HEK293 (cell line): ENCODE measurements at regions not wholly inside any gene's neighbourhood (a gene's known extent, or its start where the extent isn't known, plus 50 kb on each side); places are given as distances from the start of the nearest gene placed in this dataset.

Experiments used
- CTCF ChIP-seq: fragments of 450-650 bp; formaldehyde crosslinking; IDR thresholded peaks from 2 replicates; pipeline ENCODE4 v1.5.1; 2016; ENCODE audit warnings: missing biosample characterization, missing genetic modification characterization
- FEZF1 ChIP-seq: fragments of 450-650 bp; formaldehyde crosslinking; IDR thresholded peaks from 2 replicates; pipeline ENCODE4 v1.5.1; 2016; ENCODE audit warnings: missing biosample characterization, missing genetic modification characterization
- GLI4 ChIP-seq: fragments of 450-650 bp; formaldehyde crosslinking; IDR thresholded peaks from 2 replicates; pipeline ENCODE4 v1.5.1; 2016; ENCODE audit warnings: missing biosample characterization, missing genetic modification characterization
- TSHZ1 ChIP-seq: fragments of 450-650 bp; formaldehyde crosslinking; IDR thresholded peaks from 2 replicates; pipeline ENCODE4 v1.5.1; 2016; ENCODE audit warnings: missing biosample characterization, missing genetic modification characterization, borderline replicate concordance
- ZNF202 ChIP-seq: fragments of 450-650 bp; formaldehyde crosslinking; IDR thresholded peaks from 2 replicates; pipeline ENCODE4 v1.5.1; 2016; ENCODE audit warnings: missing biosample characterization, missing genetic modification characterization, borderline replicate concordance
- ZNF221 ChIP-seq: fragments of 450-650 bp; formaldehyde crosslinking; IDR thresholded peaks from 2 replicates; pipeline ENCODE4 v1.5.1; 2017; ENCODE audit warnings: missing biosample characterization, missing genetic modification characterization, borderline replicate concordance
- ZNF274 ChIP-seq, 2 experiments: fragments of 200-500 bp in 1 of 2; fragments of 450-650 bp in 1 of 2; sonication (Bioruptor generic) in 1 of 2; formaldehyde crosslinking in 1 of 2; IDR thresholded peaks; 2 replicates each; pipeline versions ENCODE4 v1.5.1 to v1.6.1; 2014 to 2016; ENCODE audit warnings: borderline replicate concordance in 1 of 2, inconsistent platforms in 1 of 2, low read length in 1 of 2, missing biosample characterization in 1 of 2, missing genetic modification characterization in 1 of 2
- ZNF354C ChIP-seq: fragments of 450-650 bp; formaldehyde crosslinking; IDR thresholded peaks from 2 replicates; pipeline ENCODE4 v1.5.1; 2016; ENCODE audit warnings: missing biosample characterization, missing genetic modification characterization, low read depth, borderline replicate concordance
- ZNF473 ChIP-seq: fragments of 450-650 bp; formaldehyde crosslinking; IDR thresholded peaks from 2 replicates; pipeline ENCODE4 v1.5.1; 2017; ENCODE audit warnings: missing biosample characterization, missing genetic modification characterization
- ZNF561 ChIP-seq: fragments of 450-650 bp; IDR thresholded peaks from 2 replicates; pipeline ENCODE4 v1.5.1; 2018; ENCODE audit warnings: missing biosample characterization, missing genetic modification characterization, borderline replicate concordance
- ZNF639 ChIP-seq: fragments of 450-650 bp; formaldehyde crosslinking; IDR thresholded peaks from 2 replicates; pipeline ENCODE4 v1.5.1; 2016; ENCODE audit warnings: missing biosample characterization, missing genetic modification characterization
- ZNF704 ChIP-seq: fragments of 450-650 bp; formaldehyde crosslinking; IDR thresholded peaks from 2 replicates; pipeline ENCODE4 v1.5.1; 2016; ENCODE audit warnings: missing biosample characterization, missing genetic modification characterization
- ZNF777 ChIP-seq: fragments of 450-650 bp; formaldehyde crosslinking; IDR thresholded peaks from 2 replicates; pipeline ENCODE4 v1.5.1; 2017; ENCODE audit warnings: missing biosample characterization, missing genetic modification characterization, borderline replicate concordance

GRCh38 chr4:54539500-54540029 lies 118.2 kb upstream of the KIT start:
- TF ChIP-seq ZNF561 (tag by site-specific recombination) (no peak), ZNF639 (tag by site-specific recombination) (no peak), ZNF704 (tag by site-specific recombination) (no peak), CTCF (no peak), ZNF354C (tag by site-specific recombination) (no peak), ZNF274 (IDR thresholded peaks at IDR 0.05; ENCODE audit: low read length) (no peak), ZNF274 (tag by site-specific recombination; IDR thresholded peaks at IDR 0.05; ENCODE audit: borderline replicate concordance) (no peak), ZNF777 (tag by site-specific recombination) (no peak), TSHZ1 (tag by site-specific recombination) (no peak), FEZF1 (no peak), ZNF202 (no peak), ZNF221 (tag by site-specific recombination) (no peak), ZNF473 (tag by site-specific recombination) (no peak), GLI4 (tag by site-specific recombination) (no peak)
